ENCODE measurements at regions not wholly inside any gene's neighbourhood (a gene's known extent, or its start where the extent isn't known, plus 50 kb on each side); places are given as distances from the start of the nearest gene placed in this dataset.

- FAIRE-seq: peak; percentile 43
- no peak for DNase-seq (ENCODE audit: insufficient read length, low spot score)
- TF ChIP-seq TAF1 (IDR thresholded peaks at IDR 0.05; ENCODE audit: low read depth, low read length) (no peak), SPI1 (IDR thresholded peaks at IDR 0.05; ENCODE audit: low read depth, low read length) (no peak)
These were observed 122.5 kb upstream of the ANKRD1 start for GRCh38 chr10:91043173-91043910.

DNA sequence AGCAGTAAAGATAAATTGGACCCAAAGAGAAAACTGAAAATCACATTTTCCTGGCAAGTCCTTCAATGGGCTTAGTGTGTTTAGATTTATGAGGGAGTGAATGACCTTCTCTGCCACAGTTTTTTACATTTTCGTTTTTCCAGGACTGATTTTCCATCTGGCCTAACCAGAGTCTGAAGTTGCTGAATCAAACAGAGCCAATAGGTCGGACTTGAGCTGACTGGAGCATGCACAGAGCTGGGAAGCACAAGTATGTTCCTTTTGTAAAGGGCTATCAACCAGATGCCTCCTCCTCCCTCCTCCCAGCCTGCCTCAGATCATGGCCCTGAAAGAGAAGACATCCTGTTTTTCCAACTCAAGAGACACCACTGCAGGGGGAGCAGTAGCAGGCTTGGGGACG, 126.0 kb upstream of the ANKRD1 start:
- no peak for DNase-seq (ENCODE audit: insufficient read length, low spot score)
- TF ChIP-seq TAF1 (IDR thresholded peaks at IDR 0.05; ENCODE audit: low read depth, low read length) (no peak), POU2F2 (IDR thresholded peaks at IDR 0.05; ENCODE audit: low read depth, low read length) (no peak), POLR2A (IDR thresholded peaks at IDR 0.05; ENCODE audit: low read depth, low read length) (no peak), SPI1 (IDR thresholded peaks at IDR 0.05; ENCODE audit: low read depth, low read length) (no peak), PAX5 (IDR thresholded peaks at IDR 0.05; ENCODE audit: insufficient read depth, low read length, severe bottlenecking) (no peak), POLR2AphosphoS5 (IDR thresholded peaks at IDR 0.05; ENCODE audit: low read depth, low read length) (no peak)
- no peak for FAIRE-seq

- TF ChIP-seq SPI1 (IDR thresholded peaks at IDR 0.05; ENCODE audit: low read depth, low read length) (no peak), PAX5 (IDR thresholded peaks at IDR 0.05; ENCODE audit: insufficient read depth, low read length, severe bottlenecking) (no peak), POU2F2 (IDR thresholded peaks at IDR 0.05; ENCODE audit: low read depth, low read length) (no peak), TAF1 (IDR thresholded peaks at IDR 0.05; ENCODE audit: low read depth, low read length) (no peak), POLR2A (IDR thresholded peaks at IDR 0.05; ENCODE audit: low read depth, low read length) (no peak), POLR2AphosphoS5 (IDR thresholded peaks at IDR 0.05; ENCODE audit: low read depth, low read length) (no peak)
- DNase-seq (ENCODE audit: insufficient read length, low spot score): no peak
- FAIRE-seq: no peak
These were observed 127.5 kb upstream of the ANKRD1 start for GRCh38 chr10:91048380-91048779.

- FAIRE-seq (no peak), DNase-seq (ENCODE audit: insufficient read length, low spot score) (no peak)
- TF ChIP-seq POLR2A (IDR thresholded peaks at IDR 0.05; ENCODE audit: low read depth, low read length): no peak
- no peak for TF ChIP-seq SPI1 (IDR thresholded peaks at IDR 0.05; ENCODE audit: low read depth, low read length)
- no peak for TF ChIP-seq PAX5 (IDR thresholded peaks at IDR 0.05; ENCODE audit: insufficient read depth, low read length, severe bottlenecking)
- TF ChIP-seq POLR2AphosphoS5 (IDR thresholded peaks at IDR 0.05; ENCODE audit: low read depth, low read length): no peak
- no peak for TF ChIP-seq TAF1 (IDR thresholded peaks at IDR 0.05; ENCODE audit: low read depth, low read length)
- TF ChIP-seq POU2F2 (IDR thresholded peaks at IDR 0.05; ENCODE audit: low read depth, low read length): no peak
These were observed 128.6 kb upstream of the ANKRD1 start for GRCh38 chr10:91049296-91049987.

GRCh38 chr10:91049988-91050360, 129.1 kb upstream of the ANKRD1 start:
- no peak for TF ChIP-seq POU2F2 (IDR thresholded peaks at IDR 0.05; ENCODE audit: low read depth, low read length)
- no peak for TF ChIP-seq TAF1 (IDR thresholded peaks at IDR 0.05; ENCODE audit: low read depth, low read length)
- TF ChIP-seq SPI1 (IDR thresholded peaks at IDR 0.05; ENCODE audit: low read depth, low read length): no peak
- no peak for TF ChIP-seq PAX5 (IDR thresholded peaks at IDR 0.05; ENCODE audit: insufficient read depth, low read length, severe bottlenecking)
- TF ChIP-seq POLR2A (IDR thresholded peaks at IDR 0.05; ENCODE audit: low read depth, low read length): no peak
- TF ChIP-seq POLR2AphosphoS5 (IDR thresholded peaks at IDR 0.05; ENCODE audit: low read depth, low read length): no peak
- no peak for FAIRE-seq
- no peak for DNase-seq (ENCODE audit: insufficient read length, low spot score)

- no peak for DNase-seq (ENCODE audit: insufficient read length, low spot score)
- TF ChIP-seq SPI1 (IDR thresholded peaks at IDR 0.05; ENCODE audit: low read depth, low read length) (no peak), POLR2AphosphoS5 (IDR thresholded peaks at IDR 0.05; ENCODE audit: low read depth, low read length) (no peak), POU2F2 (IDR thresholded peaks at IDR 0.05; ENCODE audit: low read depth, low read length) (no peak), TAF1 (IDR thresholded peaks at IDR 0.05; ENCODE audit: low read depth, low read length) (no peak)
- no peak for FAIRE-seq
These were observed 129.6 kb upstream of the ANKRD1 start for GRCh38 chr10:91050371-91051034.

DNA sequence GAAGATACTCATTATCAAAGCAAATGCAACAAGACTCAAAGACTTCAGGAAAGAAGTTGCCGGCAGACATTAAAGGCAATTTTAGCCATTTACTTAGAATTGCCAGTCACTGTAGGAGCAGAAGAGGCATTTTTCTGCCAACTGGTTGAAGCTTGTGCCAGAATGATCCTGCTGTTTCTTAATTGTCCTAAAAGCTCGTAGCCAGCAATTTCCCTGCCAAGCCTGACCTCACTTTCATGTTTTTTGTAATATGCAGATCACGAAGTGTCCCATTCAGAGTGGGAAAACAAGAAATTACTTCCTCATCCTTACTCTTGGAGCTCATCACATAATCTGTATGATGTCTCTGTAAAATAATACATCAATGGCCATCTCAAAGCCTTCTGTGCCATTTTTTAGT, 130.9 kb upstream of the ANKRD1 start:
- TF ChIP-seq POLR2A (IDR thresholded peaks at IDR 0.05; ENCODE audit: low read depth, low read length): no peak
- TF ChIP-seq POLR2AphosphoS5 (IDR thresholded peaks at IDR 0.05; ENCODE audit: low read depth, low read length): no peak
- no peak for TF ChIP-seq PAX5 (IDR thresholded peaks at IDR 0.05; ENCODE audit: insufficient read depth, low read length, severe bottlenecking)
- TF ChIP-seq POU2F2 (IDR thresholded peaks at IDR 0.05; ENCODE audit: low read depth, low read length): no peak
- no peak for TF ChIP-seq SPI1 (IDR thresholded peaks at IDR 0.05; ENCODE audit: low read depth, low read length)
- no peak for TF ChIP-seq TAF1 (IDR thresholded peaks at IDR 0.05; ENCODE audit: low read depth, low read length)
- no peak for FAIRE-seq
- DNase-seq (ENCODE audit: insufficient read length, low spot score): no peak

- DNase-seq (ENCODE audit: insufficient read length, low spot score) (no peak), FAIRE-seq (no peak)
- TF ChIP-seq SPI1 (IDR thresholded peaks at IDR 0.05; ENCODE audit: low read depth, low read length): no peak
- no peak for TF ChIP-seq POU2F2 (IDR thresholded peaks at IDR 0.05; ENCODE audit: low read depth, low read length)
- no peak for TF ChIP-seq POLR2A (IDR thresholded peaks at IDR 0.05; ENCODE audit: low read depth, low read length)
- TF ChIP-seq POLR2AphosphoS5 (IDR thresholded peaks at IDR 0.05; ENCODE audit: low read depth, low read length): no peak
- TF ChIP-seq PAX5 (IDR thresholded peaks at IDR 0.05; ENCODE audit: insufficient read depth, low read length, severe bottlenecking): no peak
- no peak for TF ChIP-seq TAF1 (IDR thresholded peaks at IDR 0.05; ENCODE audit: low read depth, low read length)
These were observed 133.4 kb upstream of the ANKRD1 start for GRCh38 chr10:91054325-91054724.

DNA sequence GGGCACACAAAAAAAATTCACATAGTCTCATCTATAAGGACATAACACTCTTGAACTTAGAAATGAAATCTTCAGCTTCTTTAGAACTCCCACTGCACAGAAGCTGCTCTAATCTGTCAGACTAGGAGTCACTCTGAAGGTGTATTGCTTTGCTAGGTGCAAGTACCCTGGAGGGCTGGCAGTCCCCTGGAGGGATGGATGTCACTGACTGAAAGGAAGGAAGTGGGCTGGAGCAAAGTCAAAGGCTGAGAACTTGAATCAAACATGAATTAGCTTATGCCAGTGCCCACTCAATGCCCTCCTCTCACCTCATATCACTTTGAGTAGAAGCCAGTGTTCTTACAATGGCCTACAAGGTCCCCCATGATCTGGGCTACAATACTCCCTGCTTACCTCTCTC, 140.3 kb upstream of the ANKRD1 start:
- FAIRE-seq: no peak
- no peak for TF ChIP-seq TAF1 (IDR thresholded peaks at IDR 0.05; ENCODE audit: low read depth, low read length)
- no peak for TF ChIP-seq PAX5 (IDR thresholded peaks at IDR 0.05; ENCODE audit: insufficient read depth, low read length, severe bottlenecking)
- no peak for TF ChIP-seq POLR2AphosphoS5 (IDR thresholded peaks at IDR 0.05; ENCODE audit: low read depth, low read length)
- no peak for TF ChIP-seq POLR2A (IDR thresholded peaks at IDR 0.05; ENCODE audit: low read depth, low read length)
- TF ChIP-seq POU2F2 (IDR thresholded peaks at IDR 0.05; ENCODE audit: low read depth, low read length): no peak
- TF ChIP-seq SPI1 (IDR thresholded peaks at IDR 0.05; ENCODE audit: low read depth, low read length): no peak
- no peak for DNase-seq (ENCODE audit: insufficient read length, low spot score)
